ENCODE measurements at regions not wholly inside any gene's neighbourhood (a gene's known extent, or its start where the extent isn't known, plus 50 kb on each side); places are given as distances from the start of the nearest gene placed in this dataset.
"Not testable (repeated sequence)": the region's sequence is repeated elsewhere in the genome, so short reads cannot be mapped to it uniquely, and the experiment has no call there.

DNA sequence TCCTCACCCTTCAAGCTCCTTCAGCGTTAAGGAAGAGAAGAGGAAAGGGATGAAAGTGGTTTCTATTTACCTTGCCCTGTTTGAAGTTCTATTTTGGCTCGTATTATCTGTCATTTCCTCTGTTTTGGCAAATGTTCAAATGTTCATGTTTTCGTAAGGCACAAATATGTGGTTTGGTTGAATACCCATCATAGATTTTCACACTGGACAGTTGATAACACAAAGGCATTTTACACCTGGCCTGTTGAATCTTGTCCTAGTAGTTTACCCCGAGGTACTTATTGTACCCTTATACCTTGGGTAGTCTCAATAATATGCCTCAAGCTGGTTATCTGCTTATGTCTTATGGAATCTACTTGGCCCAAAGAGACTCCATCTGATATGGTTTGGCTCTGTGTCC lies 706.9 kb downstream of the METTL15 start:
- Histone ChIP-seq H3K36me3 (ENCODE audit: control insufficient read depth, insufficient read depth, low read length) (no peaks in the 10 kb centered on the region), H3K9ac (ENCODE audit: low read depth, low read length) (no peak overlapping the region), H3K9me3 (ENCODE audit: control insufficient read depth, insufficient read depth, low read length) (no peaks in the 10 kb centered on the region), H3K4me3 (ENCODE audit: low read depth, low read length) (no peak overlapping the region), H3K27me3 (ENCODE audit: control insufficient read depth, insufficient read depth, low read length) (no peaks in the 10 kb centered on the region), H3K4me1 (ENCODE audit: control insufficient read depth, insufficient read depth, low read length) (no peaks in the 10 kb centered on the region)

GRCh38 chr11:28808771-28809170 lies 700.6 kb downstream of the METTL15 start:
- no peaks in the 10 kb centered on the region for H3K27me3 ChIP-seq (ENCODE audit: control insufficient read depth, insufficient read depth, low read length)
- H3K9ac ChIP-seq (ENCODE audit: low read depth, low read length), result no peak overlapping the region
- no peaks in the 10 kb centered on the region for H3K36me3 ChIP-seq (ENCODE audit: control insufficient read depth, insufficient read depth, low read length)
- no peak overlapping the region for H3K4me3 ChIP-seq (ENCODE audit: low read depth, low read length)
- no peaks in the 10 kb centered on the region for H3K9me3 ChIP-seq (ENCODE audit: control insufficient read depth, insufficient read depth, low read length)
- H3K4me1 ChIP-seq (ENCODE audit: control insufficient read depth, insufficient read depth, low read length), result peaks cover 3% of the 10 kb centered on the region

DNA sequence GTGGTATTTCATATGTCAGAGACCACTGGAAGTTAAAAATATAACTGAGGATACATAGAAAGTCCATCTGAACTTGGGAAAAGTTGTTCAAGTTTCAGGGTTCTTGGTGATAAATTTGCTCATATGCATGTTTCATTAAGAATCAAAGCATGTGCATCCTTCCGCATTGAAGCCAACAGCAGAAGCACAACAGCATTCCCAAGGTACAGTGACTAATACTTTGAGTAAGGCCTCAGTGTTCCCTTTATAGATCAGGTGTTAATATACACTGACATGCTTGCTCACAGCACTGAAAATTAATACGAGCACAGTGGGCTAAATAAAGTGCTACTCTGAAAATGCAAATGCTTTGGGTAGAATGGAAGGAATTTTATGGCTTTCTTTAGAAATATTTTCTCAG lies 691.1 kb downstream of the METTL15 start:
- Histone ChIP-seq H3K4me3 (ENCODE audit: low read depth, low read length) (no peak overlapping the region), H3K9me3 (ENCODE audit: control insufficient read depth, insufficient read depth, low read length) (no peaks in the 10 kb centered on the region), H3K4me1 (ENCODE audit: control insufficient read depth, insufficient read depth, low read length) (peaks cover 6% of the 10 kb centered on the region), H3K9ac (ENCODE audit: low read depth, low read length) (no peak overlapping the region), H3K36me3 (ENCODE audit: control insufficient read depth, insufficient read depth, low read length) (no peaks in the 10 kb centered on the region), H3K27me3 (ENCODE audit: control insufficient read depth, insufficient read depth, low read length) (no peaks in the 10 kb centered on the region)

- H3K9ac ChIP-seq (ENCODE audit: low read depth, low read length), result no peak overlapping the region
- H3K4me3 ChIP-seq (ENCODE audit: low read depth, low read length), result no peak overlapping the region
- H3K4me1 ChIP-seq (ENCODE audit: control insufficient read depth, insufficient read depth, low read length), result peaks cover 9% of the 10 kb centered on the region
- no peaks in the 10 kb centered on the region for H3K27me3 ChIP-seq (ENCODE audit: control insufficient read depth, insufficient read depth, low read length)
- H3K9me3 ChIP-seq (ENCODE audit: control insufficient read depth, insufficient read depth, low read length), result no peaks in the 10 kb centered on the region
- no peaks in the 10 kb centered on the region for H3K36me3 ChIP-seq (ENCODE audit: control insufficient read depth, insufficient read depth, low read length)
These were observed 690.1 kb downstream of the METTL15 start for GRCh38 chr11:28798286-28798685.

DNA sequence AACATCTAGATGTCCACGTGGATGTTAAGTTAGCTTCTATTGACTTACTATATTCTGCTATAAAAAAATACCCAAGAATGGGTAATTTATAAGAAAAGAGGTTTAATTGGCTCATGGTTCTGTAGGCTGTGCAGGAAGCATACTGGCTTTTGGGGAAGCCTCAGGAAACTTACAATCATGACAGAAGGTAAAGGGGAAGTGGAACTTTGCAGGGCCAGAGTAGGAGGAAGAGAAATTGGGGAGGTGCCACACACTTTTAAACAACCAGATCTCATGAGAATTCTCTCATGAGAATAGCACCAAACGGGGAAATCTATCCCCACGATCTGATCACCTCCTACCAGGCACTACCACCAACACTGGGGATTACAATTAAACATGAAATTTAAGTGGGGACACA lies 689.3 kb downstream of the METTL15 start:
- Histone ChIP-seq H3K27me3 (ENCODE audit: control insufficient read depth, insufficient read depth, low read length) (no peaks in the 10 kb centered on the region), H3K9me3 (ENCODE audit: control insufficient read depth, insufficient read depth, low read length) (no peaks in the 10 kb centered on the region), H3K4me3 (ENCODE audit: low read depth, low read length) (no peak overlapping the region), H3K36me3 (ENCODE audit: control insufficient read depth, insufficient read depth, low read length) (no peaks in the 10 kb centered on the region), H3K4me1 (ENCODE audit: control insufficient read depth, insufficient read depth, low read length) (peaks cover 15% of the 10 kb centered on the region), H3K9ac (ENCODE audit: low read depth, low read length) (no peak overlapping the region)

DNA sequence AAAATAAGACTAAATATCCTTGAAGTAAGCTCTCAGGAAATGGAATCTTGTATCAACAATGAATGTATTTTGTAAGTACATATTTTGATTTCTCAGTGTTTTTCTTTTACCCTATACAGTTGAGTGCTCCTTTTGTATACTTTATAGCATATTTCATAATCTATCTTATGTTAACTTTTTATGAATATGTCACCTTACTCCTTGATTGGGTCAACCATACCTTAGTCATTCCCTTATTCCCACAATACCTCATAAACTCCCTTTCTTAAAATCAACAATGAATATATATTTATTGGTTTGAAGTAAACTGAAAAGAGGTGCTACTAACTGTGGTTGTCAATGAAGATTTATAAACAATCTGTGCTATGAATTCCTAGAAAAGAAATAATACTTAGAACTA lies 686.2 kb downstream of the METTL15 start:
- H3K4me3 ChIP-seq (ENCODE audit: low read depth, low read length), result no peak overlapping the region
- no peaks in the 10 kb centered on the region for H3K27me3 ChIP-seq (ENCODE audit: control insufficient read depth, insufficient read depth, low read length)
- H3K4me1 ChIP-seq (ENCODE audit: control insufficient read depth, insufficient read depth, low read length), result peaks cover 15% of the 10 kb centered on the region
- H3K9ac ChIP-seq (ENCODE audit: low read depth, low read length), result no peak overlapping the region
- no peaks in the 10 kb centered on the region for H3K36me3 ChIP-seq (ENCODE audit: control insufficient read depth, insufficient read depth, low read length)
- H3K9me3 ChIP-seq (ENCODE audit: control insufficient read depth, insufficient read depth, low read length), result no peaks in the 10 kb centered on the region

DNA sequence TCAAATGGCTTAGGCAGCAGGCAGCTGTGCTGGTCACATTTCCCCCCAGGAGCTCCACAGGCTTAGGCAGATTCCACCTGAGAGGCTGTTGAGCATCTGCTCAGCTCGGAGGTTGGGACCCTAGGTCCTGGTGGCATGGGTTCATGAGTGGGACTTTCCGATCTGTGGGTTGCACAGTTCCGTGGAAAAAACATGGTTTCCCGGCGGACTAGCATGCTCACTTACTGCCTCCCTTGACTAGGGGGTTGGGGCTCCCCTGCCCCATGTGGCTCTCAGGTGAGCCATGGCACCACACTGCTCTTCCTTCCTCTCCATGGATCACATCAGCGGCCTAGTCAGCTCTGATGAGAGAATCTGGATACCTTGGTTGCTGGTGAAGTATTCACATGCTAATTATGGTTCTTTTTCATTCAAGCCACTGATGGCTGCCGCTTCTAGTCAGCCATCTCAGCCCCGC lies 685.1 kb downstream of the METTL15 start:
- Histone ChIP-seq H3K36me3 (ENCODE audit: control insufficient read depth, insufficient read depth, low read length) (no peaks in the 10 kb centered on the region), H3K4me1 (ENCODE audit: control insufficient read depth, insufficient read depth, low read length) (peaks cover 15% of the 10 kb centered on the region), H3K9ac (ENCODE audit: low read depth, low read length) (no peak overlapping the region), H3K9me3 (ENCODE audit: control insufficient read depth, insufficient read depth, low read length) (no peaks in the 10 kb centered on the region), H3K4me3 (ENCODE audit: low read depth, low read length) (no peak overlapping the region), H3K27me3 (ENCODE audit: control insufficient read depth, insufficient read depth, low read length) (no peaks in the 10 kb centered on the region)

GRCh38 chr11:28792856-28793255 lies 684.7 kb downstream of the METTL15 start:
- H3K4me3 ChIP-seq (ENCODE audit: low read depth, low read length), result no peak overlapping the region
- H3K36me3 ChIP-seq (ENCODE audit: control insufficient read depth, insufficient read depth, low read length), result no peaks in the 10 kb centered on the region
- H3K9me3 ChIP-seq (ENCODE audit: control insufficient read depth, insufficient read depth, low read length), result no peaks in the 10 kb centered on the region
- no peak overlapping the region for H3K9ac ChIP-seq (ENCODE audit: low read depth, low read length)
- H3K27me3 ChIP-seq (ENCODE audit: control insufficient read depth, insufficient read depth, low read length), result no peaks in the 10 kb centered on the region
- H3K4me1 ChIP-seq (ENCODE audit: control insufficient read depth, insufficient read depth, low read length), result peaks cover 15% of the 10 kb centered on the region

DNA sequence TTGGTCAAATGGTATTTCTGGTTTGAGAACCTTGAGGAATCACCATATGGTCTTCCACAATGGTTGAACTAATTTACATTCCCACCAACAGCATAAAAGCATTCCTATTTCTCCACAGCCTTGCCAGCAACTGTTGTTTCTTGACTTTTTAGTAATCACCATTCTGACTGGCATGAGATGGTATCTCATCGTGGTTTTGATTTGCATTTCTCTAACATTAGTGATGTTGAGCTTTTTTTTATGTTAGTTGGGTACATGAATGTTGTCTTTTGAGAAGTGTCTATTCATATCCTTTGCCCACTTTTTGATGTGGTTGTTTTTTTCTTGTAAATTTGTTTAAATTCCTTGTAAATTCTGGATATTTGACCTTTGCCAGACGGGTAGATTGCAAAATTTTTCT lies 679.7 kb downstream of the METTL15 start:
- H3K36me3 ChIP-seq (ENCODE audit: control insufficient read depth, insufficient read depth, low read length); H3K9me3 ChIP-seq (ENCODE audit: control insufficient read depth, insufficient read depth, low read length); H3K27me3 ChIP-seq (ENCODE audit: control insufficient read depth, insufficient read depth, low read length); H3K4me3 ChIP-seq (ENCODE audit: low read depth, low read length); H3K4me1 ChIP-seq (ENCODE audit: control insufficient read depth, insufficient read depth, low read length); H3K9ac ChIP-seq (ENCODE audit: low read depth, low read length): not testable (repeated sequence)

DNA sequence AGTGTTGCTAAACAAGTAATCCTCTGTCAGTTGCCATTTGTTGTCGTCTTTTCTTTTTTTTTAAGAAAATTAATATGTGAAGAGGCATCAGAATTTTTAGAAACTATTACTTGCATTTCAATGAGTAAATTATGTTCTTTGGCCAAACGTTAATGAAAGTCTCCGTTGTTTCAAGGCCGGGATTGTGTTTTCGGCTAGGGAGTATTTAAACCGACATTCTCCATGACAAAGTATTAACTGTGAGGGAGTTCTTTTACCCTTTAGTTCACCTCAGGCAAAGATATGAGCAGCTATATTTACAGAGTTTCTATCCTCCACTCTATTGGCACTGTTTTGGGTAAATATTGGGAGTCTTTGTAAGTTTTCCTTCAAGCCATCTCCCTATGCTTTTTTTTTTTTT lies 668.9 kb downstream of the METTL15 start:
- H3K9ac ChIP-seq (ENCODE audit: low read depth, low read length), result no peak overlapping the region
- H3K27me3 ChIP-seq (ENCODE audit: control insufficient read depth, insufficient read depth, low read length), result no peaks in the 10 kb centered on the region
- H3K4me3 ChIP-seq (ENCODE audit: low read depth, low read length), result no peak overlapping the region
- H3K4me1 ChIP-seq (ENCODE audit: control insufficient read depth, insufficient read depth, low read length), result peaks cover 10% of the 10 kb centered on the region
- peaks cover 10% of the 10 kb centered on the region for H3K9me3 ChIP-seq (ENCODE audit: control insufficient read depth, insufficient read depth, low read length)
- no peaks in the 10 kb centered on the region for H3K36me3 ChIP-seq (ENCODE audit: control insufficient read depth, insufficient read depth, low read length)

DNA sequence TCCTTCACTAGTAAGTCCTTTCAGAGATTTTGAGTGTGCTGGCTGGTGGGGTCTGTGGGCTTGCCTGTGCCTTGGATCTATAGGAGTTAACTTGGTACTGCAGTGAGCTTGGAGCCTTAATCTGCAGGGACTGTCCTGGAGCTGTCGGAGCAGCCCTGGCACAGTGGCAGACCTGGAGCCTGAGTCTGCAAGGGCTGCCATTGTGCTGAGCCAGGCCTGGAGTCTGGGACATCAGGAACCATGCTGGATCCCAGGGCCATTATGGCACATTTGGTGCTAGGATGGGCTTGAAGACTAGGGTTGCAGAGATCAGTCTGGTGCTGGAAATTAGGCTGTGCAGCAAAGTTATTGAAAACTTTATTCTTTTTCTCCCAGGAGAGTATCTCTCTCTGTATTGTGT lies 665.4 kb downstream of the METTL15 start:
- Histone ChIP-seq H3K9me3 (ENCODE audit: control insufficient read depth, insufficient read depth, low read length) (no peaks in the 10 kb centered on the region), H3K9ac (ENCODE audit: low read depth, low read length) (no peak overlapping the region), H3K36me3 (ENCODE audit: control insufficient read depth, insufficient read depth, low read length) (no peaks in the 10 kb centered on the region), H3K27me3 (ENCODE audit: control insufficient read depth, insufficient read depth, low read length) (no peaks in the 10 kb centered on the region), H3K4me3 (ENCODE audit: low read depth, low read length) (no peak overlapping the region), H3K4me1 (ENCODE audit: control insufficient read depth, insufficient read depth, low read length) (peaks cover 10% of the 10 kb centered on the region)

- H3K4me1 ChIP-seq (ENCODE audit: control insufficient read depth, insufficient read depth, low read length), result peaks cover 5% of the 10 kb centered on the region
- no peaks in the 10 kb centered on the region for H3K27me3 ChIP-seq (ENCODE audit: control insufficient read depth, insufficient read depth, low read length)
- no peaks in the 10 kb centered on the region for H3K9me3 ChIP-seq (ENCODE audit: control insufficient read depth, insufficient read depth, low read length)
- no peak overlapping the region for H3K4me3 ChIP-seq (ENCODE audit: low read depth, low read length)
- no peak overlapping the region for H3K9ac ChIP-seq (ENCODE audit: low read depth, low read length)
- H3K36me3 ChIP-seq (ENCODE audit: control insufficient read depth, insufficient read depth, low read length), result no peaks in the 10 kb centered on the region
These were observed 662.6 kb downstream of the METTL15 start for GRCh38 chr11:28770806-28771205.

DNA sequence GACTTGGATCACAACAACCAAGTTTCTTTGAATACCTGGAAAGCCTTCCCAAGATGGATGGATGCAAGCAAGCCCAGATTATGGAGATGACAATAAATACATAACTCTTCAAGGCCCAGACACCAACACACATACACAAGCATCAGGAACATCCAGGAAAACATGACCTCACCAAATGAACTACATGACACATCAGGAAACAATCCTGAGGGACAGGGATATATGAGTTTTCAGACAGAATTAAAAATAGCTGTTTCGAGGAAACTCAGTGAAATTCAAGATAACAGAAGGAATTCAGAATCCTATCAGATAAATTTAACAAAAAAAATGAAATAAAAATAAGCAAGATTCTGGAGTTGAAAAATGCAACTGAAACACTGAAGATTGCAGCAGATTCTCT lies 659.4 kb downstream of the METTL15 start:
- H3K4me3 ChIP-seq (ENCODE audit: low read depth, low read length), result no peak overlapping the region
- H3K9me3 ChIP-seq (ENCODE audit: control insufficient read depth, insufficient read depth, low read length), result no peaks in the 10 kb centered on the region
- H3K4me1 ChIP-seq (ENCODE audit: control insufficient read depth, insufficient read depth, low read length), result no peaks in the 10 kb centered on the region
- no peaks in the 10 kb centered on the region for H3K27me3 ChIP-seq (ENCODE audit: control insufficient read depth, insufficient read depth, low read length)
- H3K9ac ChIP-seq (ENCODE audit: low read depth, low read length), result no peak overlapping the region
- H3K36me3 ChIP-seq (ENCODE audit: control insufficient read depth, insufficient read depth, low read length), result no peaks in the 10 kb centered on the region

Measured in iPS-15b (cell line).